HFFc6 (cell line): ENCODE measurements at regions not wholly inside any gene's neighbourhood (a gene's known extent, or its start where the extent isn't known, plus 50 kb on each side); places are given as distances from the start of the nearest gene placed in this dataset.

Experiments used
- DNase-seq: peaks from one replicate; pipeline ENCODE4 v3.0.0-alpha.2; 2018
- H3K27ac Mint-ChIP-seq: 2 replicates; pipeline ENCODE4 v1.8.0; 2020; ENCODE audit warnings: mild to moderate bottlenecking, mixed read lengths
- H3K27me3 Mint-ChIP-seq: 2 replicates; pipeline ENCODE4 v1.8.0; 2021; ENCODE audit warnings: mild to moderate bottlenecking, moderate library complexity, mixed read lengths; ENCODE audit not compliant: insufficient read depth
- H3K36me3 Mint-ChIP-seq: 2 replicates; pipeline ENCODE4 v1.8.0; 2021; ENCODE audit warnings: low read depth, mixed read lengths
- H3K4me1 Mint-ChIP-seq: 2 replicates; pipeline ENCODE4 v1.8.0; 2020; ENCODE audit warnings: low read depth, mixed read lengths
- H3K4me3 Mint-ChIP-seq: 2 replicates; pipeline ENCODE4 v1.8.0; 2020; ENCODE audit warnings: mild to moderate bottlenecking, moderate library complexity, mixed read lengths
- H3K9me3 Mint-ChIP-seq: 2 replicates; pipeline ENCODE4 v1.8.0; 2020; ENCODE audit warnings: mild to moderate bottlenecking, mixed read lengths
- CTCF ChIP-seq: fragments of 200-600 bp; sonication (generic); IDR thresholded peaks from 2 replicates; pipeline ENCODE4 v1.5.0; 2021; ENCODE audit warnings: antibody characterized with exemption, mild to moderate bottlenecking

DNA sequence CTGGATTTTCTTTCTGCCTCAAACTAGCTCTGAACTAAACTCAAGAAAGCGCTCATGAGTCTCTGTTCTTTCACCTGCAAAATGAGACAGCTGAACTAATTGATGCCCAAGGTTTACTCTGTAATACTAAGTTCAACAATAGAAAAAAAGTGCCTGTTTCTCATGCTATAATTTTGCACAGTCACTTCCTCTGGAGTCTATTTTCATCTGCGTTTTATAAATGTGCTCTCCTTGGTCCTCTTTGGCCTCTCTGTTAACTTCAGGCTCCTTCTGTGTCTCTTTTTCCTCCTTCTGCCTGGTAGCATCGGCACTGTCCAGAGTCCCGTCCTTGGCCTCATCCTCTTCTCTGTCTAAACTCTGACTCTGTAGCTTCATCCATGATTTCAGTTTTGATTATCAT lies 311.9 kb upstream of the TLE4 start:
- Mint-ChIP-seq H3K4me1 (peaks cover 22% of the 10 kb centered on the region), H3K36me3 (peaks cover 7% of the 10 kb centered on the region; the same call in 1 of the 2 replicates), H3K27ac (no peak overlapping the region), H3K4me3 (no peak overlapping the region), H3K9me3 (peaks cover 9% of the 10 kb centered on the region), H3K27me3 (peaks cover 1% of the 10 kb centered on the region; the same call in 1 of the 2 replicates)
- no peak for DNase-seq
- TF ChIP-seq CTCF: no peak

DNA sequence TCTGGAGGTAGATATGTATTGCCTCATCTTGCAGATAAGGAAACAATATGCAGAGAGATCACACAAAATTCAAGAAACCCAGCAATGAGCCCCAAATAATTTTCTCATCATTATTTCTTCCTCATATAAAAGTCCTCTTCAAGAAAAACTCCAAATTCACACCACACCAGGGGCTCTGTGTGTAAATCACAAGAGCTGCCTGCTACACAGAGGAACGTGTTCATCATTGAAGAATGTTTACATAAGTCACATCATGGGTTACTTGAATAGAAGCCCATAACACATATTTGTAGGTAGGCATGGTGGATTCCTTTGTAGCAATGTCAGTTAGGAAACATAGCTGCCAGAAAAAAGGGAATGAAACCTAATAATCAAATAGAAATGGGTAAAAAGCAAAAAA lies 308.1 kb upstream of the TLE4 start:
- peaks cover 39% of the 10 kb centered on the region for H3K4me1 Mint-ChIP-seq
- H3K36me3 Mint-ChIP-seq: peaks cover 7% of the 10 kb centered on the region; the same call in 1 of the 2 replicates
- H3K4me3 Mint-ChIP-seq: no peak overlapping the region
- no peak for TF ChIP-seq CTCF
- peak; percentile 41 for DNase-seq
- H3K27me3 Mint-ChIP-seq: peaks cover 1% of the 10 kb centered on the region; the same call in 1 of the 2 replicates
- H3K27ac Mint-ChIP-seq: no peak overlapping the region
- H3K9me3 Mint-ChIP-seq: peaks cover 9% of the 10 kb centered on the region

DNA sequence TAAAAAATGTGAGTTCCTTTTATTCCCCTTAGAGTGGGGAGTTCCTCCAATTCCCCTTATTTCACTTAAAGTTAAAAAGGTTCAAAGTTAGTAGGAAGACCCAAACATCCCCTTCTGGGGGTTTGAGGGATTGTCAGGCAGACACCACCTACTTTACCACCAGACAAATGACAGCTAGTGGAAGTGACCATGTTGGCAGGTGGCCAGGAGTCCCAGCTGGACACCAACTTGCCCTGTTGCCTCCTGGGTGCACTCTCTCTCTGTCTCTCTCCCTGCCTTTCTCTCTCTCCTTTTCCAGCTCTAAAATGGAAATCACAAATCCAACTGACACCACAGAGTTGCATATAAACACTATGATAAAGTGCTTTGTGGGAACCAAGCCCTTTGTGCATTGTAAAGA lies 307.7 kb upstream of the TLE4 start:
- Mint-ChIP-seq H3K4me3 (no peak overlapping the region), H3K27me3 (peaks cover 1% of the 10 kb centered on the region; the same call in 1 of the 2 replicates), H3K27ac (no peak overlapping the region), H3K36me3 (peaks cover 7% of the 10 kb centered on the region; the same call in 1 of the 2 replicates), H3K9me3 (peaks cover 9% of the 10 kb centered on the region), H3K4me1 (peaks cover 39% of the 10 kb centered on the region)
- TF ChIP-seq CTCF: no peak
- no peak for DNase-seq

- H3K27me3 Mint-ChIP-seq: peaks cover 1% of the 10 kb centered on the region; the same call in 1 of the 2 replicates
- H3K9me3 Mint-ChIP-seq: peaks cover 9% of the 10 kb centered on the region
- H3K36me3 Mint-ChIP-seq: peaks cover 7% of the 10 kb centered on the region; the same call in 1 of the 2 replicates
- DNase-seq: no peak
- H3K27ac Mint-ChIP-seq: no peak overlapping the region
- H3K4me3 Mint-ChIP-seq: no peak overlapping the region
- no peak for TF ChIP-seq CTCF
- H3K4me1 Mint-ChIP-seq: peaks cover 39% of the 10 kb centered on the region
Measured at GRCh38 chr9:79264511-79265355, 307.0 kb upstream of the TLE4 start.

DNA sequence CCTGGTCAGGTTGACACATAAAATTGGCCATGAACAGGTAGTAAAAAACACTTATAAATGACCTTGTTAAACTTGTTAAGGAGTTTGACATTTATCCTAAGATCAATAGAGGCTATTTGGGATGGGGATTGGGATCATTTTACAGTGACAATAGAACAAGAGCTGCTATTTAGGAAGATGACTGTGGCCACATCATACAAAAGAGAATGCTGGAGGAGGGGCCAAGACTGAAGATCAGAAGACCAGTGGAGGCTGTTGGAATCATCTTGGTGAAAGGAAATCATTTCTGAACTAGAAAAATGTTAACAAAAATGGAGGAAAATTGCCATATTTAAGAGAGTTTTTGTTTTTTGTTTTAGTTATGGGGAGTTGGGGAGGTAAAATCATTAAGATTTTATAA lies 304.8 kb upstream of the TLE4 start:
- H3K9me3 Mint-ChIP-seq: peaks cover 9% of the 10 kb centered on the region
- DNase-seq: peak; percentile 27
- no peak overlapping the region for H3K4me3 Mint-ChIP-seq
- no peaks in the 10 kb centered on the region; the same call in 1 of the 2 replicates for H3K27me3 Mint-ChIP-seq
- H3K36me3 Mint-ChIP-seq: peaks cover 7% of the 10 kb centered on the region; the same call in 1 of the 2 replicates
- H3K4me1 Mint-ChIP-seq: peaks cover 34% of the 10 kb centered on the region
- H3K27ac Mint-ChIP-seq: no peak overlapping the region
- no peak for TF ChIP-seq CTCF
